CD4-positive, alpha-beta T cell treated with Interleukin-17A for 1 hour (primary cell): ENCODE measurements at regions not wholly inside any gene's neighbourhood (a gene's known extent, or its start where the extent isn't known, plus 50 kb on each side); places are given as distances from the start of the nearest gene placed in this dataset.
"Not testable (repeated sequence)": the region's sequence is repeated elsewhere in the genome, so short reads cannot be mapped to it uniquely, and the experiment has no call there.

Experiments used
- DNase-seq: peaks from one replicate; pipeline ENCODE4 v3.0.0-alpha.2; 2020

DNA sequence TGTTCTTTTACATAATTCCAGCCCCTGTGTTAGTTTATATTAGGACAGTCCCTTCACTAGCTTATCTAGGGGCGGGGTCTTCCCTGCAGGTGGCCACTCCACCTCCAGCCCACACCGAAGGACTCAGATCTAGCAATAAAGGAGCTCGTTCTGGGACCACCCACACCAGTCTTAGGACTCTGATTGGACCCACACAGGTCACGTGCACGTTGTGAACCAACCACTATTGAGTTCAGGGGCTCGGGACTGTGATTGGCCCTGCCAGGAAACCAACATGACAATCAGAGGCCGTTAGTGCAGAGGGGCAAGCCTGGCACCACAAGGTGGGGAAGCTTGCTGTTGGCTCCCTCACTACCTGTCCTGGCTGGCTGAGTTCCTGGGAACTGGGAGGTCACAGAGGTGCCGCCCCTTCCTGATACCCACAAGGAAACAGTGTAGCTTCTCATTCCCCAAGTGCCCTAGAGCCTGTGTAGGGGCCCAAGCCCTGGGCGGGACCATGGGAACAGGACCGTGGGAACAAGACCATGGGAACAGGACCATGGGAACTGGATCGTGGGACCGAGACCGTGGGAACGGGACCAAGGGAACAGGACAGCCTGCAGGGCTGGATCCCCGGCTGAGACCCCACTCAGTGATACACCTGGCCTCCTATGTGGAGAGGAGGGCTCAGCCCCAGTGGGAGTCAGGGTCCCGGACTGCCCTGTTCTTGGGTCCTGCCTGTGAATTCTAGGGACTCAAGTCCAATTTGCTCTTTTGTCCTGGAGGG is 297.8 kb downstream of the ADGRD1 start:
- DNase-seq, result no peak

DNA sequence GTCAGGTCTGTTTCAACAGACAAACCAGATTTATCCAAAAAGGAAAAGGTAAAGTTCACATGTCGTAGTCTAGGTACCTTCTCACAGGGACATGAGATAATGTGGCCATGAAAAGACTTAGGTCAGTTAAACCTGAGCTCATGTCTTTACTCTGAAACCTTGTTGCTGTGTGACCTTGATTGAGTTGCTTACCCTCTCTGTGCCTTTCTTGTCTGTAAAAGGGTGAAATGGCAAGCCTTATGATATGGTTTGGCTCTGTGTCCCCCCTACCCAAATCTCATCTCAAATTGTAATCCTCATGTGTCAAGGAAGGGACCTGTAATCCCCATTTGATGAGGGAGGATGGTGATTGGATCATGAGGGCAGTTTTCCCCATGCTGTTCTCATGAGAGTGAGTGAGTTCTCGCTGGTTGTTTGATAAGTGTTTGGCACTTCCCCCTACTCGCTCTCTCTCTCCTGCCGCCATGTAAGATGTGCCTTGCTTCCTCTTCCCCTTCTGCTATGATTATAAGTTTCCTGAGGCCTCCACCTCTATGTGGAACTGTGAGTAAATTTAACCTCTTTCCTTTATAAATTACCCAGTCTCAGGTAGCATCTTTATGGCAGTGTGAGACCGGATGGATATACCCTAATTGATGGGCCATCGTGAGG is 299.8 kb downstream of the ADGRD1 start:
- no peak for DNase-seq

DNA sequence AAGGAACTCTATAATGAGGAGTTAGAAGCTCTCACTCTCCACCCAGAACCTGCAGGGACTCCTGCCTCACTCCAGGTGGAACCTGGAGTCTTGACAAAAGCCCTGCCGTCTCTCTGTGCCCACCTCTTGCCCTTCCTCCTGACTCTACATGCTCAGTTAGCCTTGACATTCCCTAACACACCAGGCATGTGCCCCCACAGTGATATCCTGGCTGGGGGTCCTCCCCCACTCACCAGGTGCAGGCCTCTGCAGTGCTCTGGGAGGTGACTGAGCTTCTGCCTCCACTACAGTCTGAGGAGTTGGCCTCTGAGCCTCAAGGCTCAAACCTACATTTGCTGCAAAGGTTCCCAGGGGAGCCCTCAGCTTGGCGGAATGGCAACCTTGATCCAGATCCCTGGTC is 300.7 kb downstream of the ADGRD1 start:
- no peak for DNase-seq

DNA sequence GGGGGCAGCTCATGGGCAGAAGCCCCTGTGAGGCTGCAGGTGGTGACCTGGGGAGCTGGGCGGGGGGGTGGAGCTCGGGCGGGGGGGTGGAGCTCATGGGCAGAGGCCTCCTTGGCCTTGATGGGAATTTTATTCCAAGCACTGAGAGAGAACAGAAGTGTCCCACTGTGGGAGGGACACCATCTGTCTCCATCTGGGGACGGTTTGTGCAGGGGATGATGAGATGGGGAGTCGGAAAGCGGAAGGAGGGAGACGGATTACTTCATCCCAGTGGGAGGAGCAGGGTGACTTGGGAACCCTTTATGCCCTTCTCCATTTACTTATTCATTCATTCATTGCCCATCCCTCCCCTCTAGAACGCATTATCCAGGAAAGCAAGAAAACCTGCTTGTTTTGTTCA is 304.7 kb downstream of the ADGRD1 start:
- DNase-seq, result no peak

DNA sequence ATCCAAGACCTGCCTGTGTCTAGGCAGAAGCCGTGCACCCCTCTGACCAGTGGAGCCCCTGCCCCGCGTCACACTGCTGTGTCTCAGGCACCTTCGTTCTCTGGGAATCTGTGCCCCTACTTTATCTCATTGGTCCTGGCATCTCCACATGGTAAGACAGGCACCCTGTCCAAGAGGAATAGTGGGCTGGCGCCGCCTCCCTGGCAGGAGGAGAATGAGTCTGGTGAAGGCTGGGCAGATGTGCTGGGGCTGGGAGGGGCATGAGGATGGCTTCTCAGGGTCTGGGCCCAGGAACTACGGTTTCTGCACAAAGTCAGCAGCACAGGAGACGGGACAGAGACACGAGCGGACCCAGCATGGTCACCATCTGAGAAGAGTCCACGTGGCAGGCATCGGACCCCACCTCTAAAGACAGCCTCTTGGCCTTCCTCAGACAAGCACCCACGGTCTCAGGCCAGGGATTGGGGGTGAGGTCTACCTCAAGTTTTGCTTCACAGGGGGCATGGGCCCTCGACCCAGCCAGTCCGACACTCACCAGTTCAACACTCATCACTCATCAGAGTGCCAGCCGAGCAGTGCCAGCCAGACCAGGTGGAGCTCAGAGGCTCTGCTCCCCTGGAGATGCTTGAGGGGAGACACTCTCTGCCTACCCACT is 306.7 kb downstream of the ADGRD1 start:
- DNase-seq, result no peak

DNA sequence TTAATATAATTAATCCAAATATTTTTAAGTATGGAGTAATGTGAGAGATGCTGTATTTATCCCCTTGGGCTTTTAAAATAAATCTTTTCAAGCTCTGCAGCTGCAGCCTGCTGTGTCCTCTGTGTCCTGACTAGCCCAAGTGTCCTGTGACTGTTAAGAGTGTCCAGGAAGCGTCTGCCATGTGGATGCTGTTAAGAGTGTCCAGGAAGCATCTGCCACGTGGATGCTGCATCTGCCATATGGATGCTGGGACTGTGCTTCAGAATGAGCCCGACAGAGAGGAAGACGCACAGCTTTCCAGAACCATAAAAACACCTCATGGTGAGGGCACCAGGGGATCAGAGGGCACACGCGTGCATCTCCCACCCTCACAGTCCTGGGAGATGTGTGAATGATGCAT is 307.2 kb downstream of the ADGRD1 start:
- DNase-seq, result no peak

- no peak for DNase-seq
These were observed 308.2 kb downstream of the ADGRD1 start for GRCh38 chr12:131261906-131262305.

- DNase-seq, result no peak
These were observed 309.9 kb downstream of the ADGRD1 start for GRCh38 chr12:131263626-131264025.

DNA sequence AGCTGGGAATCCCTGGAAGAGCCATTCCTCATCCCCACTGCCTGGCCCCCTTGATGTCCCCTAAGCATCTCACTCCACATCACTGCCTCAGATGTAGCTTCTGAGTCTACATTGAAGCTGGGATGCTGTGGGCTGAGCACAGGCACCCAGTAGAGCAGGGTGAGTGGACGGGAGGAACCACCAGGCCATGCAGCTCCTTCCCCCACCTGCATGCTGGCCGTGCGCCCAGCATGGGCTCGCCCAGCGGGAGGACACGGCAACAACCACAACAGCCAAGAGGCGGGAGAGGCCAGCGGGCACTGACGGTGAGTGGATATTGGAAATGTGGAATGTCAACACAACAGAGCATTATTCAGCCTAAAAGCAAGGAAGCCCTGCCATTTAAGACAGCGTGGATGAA is 310.9 kb downstream of the ADGRD1 start:
- no peak for DNase-seq

- DNase-seq, result no peak
These were observed 313.1 kb downstream of the ADGRD1 start for GRCh38 chr12:131266591-131267467.

DNA sequence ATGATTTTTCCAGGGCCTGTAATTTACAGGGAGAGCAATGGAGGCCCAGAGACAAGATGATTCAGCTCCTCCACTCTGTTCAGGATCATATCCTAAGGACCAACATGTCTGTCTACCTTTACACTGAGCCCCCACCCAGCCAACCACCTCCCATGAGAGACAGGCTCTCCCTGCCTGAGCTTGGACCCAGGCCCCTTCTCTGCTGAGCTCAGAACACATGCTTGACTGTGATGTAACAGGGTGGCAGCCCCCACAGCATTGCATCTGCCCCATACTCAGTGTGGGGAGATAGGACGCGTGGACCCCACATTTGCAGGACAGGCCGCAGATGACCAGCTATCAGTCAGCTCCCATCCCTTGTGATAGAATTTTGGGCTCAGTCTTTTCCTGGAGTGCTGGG is 313.9 kb downstream of the ADGRD1 start:
- DNase-seq, result no peak

DNA sequence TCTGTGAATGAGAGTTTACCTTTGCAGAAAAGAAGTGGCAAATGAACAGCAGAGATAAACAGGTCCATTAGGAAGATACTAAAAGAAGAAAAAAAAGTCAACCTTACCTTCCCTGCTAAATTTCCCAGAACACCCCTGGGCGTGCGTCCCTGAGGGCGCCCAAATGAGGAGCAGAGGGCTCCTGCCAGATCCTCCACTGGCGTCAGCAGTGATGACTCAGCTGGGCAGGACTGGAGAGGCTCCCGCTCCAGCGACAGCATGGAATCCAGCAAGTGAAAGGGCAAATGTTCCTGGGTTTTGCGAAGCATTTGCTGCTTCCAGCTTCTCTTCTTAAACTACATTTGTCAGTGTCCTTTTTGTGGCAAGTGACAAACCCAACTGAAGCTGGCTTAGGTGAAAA is 314.4 kb downstream of the ADGRD1 start:
- DNase-seq, result not testable (repeated sequence)

DNA sequence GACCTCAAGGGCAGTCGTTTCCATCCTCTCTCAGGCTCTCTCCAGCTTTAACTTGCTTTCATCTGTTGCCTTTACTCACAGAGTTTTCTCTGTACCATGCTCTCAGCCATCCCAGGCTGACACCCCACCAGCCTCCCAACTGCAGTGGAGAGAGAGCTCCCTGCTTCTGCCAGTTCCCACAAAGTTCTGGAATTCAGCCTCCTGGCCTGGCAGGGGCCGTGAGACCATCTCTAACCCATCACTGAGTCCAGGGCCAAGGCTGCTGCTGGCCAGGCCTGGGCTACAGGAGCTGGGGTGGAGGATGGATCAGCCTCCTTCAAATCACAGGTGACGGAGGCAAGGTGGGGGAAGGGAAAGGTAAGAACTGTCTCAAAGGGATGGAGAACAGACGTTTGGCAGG is 314.9 kb downstream of the ADGRD1 start:
- not testable (repeated sequence) for DNase-seq

DNA sequence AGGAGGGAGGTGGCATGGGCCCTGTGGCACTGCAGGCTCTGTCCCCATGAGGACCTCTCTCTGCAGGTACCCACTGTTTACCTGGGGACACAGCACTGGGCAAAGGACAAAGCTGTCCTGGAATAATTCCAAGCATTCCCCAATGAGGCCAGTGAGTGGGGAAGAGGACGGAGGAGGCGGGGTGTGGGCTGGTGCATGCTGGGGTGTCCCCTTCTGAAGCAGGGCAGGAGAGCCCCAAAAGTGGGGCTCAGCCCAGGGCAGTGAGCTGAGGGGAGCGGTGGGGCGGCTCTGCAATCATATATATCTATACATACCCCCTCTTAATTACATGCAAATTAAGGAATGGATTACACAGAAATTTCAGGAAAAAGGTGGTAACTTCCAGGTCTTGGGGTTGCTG is 315.8 kb downstream of the ADGRD1 start:
- no peak for DNase-seq

GRCh38 chr12:131269977-131270376 is 316.3 kb downstream of the ADGRD1 start:
- not testable (repeated sequence) for DNase-seq

DNA sequence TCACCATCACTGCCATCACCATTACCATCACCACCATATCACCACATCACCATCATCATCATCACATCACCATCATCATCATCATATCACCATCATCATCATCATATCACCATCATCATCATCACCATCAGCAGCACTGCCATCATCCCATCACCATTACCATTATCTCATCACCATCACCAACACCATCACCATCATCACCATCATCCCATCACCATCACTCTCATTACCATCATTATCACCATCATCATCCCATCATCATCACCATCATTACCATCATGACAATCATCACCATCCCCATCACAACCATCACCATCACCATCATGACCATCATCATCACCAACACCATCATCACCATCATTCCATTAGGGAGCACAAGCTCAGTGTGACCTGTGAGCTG is 318.0 kb downstream of the ADGRD1 start:
- DNase-seq, result no peak

DNA sequence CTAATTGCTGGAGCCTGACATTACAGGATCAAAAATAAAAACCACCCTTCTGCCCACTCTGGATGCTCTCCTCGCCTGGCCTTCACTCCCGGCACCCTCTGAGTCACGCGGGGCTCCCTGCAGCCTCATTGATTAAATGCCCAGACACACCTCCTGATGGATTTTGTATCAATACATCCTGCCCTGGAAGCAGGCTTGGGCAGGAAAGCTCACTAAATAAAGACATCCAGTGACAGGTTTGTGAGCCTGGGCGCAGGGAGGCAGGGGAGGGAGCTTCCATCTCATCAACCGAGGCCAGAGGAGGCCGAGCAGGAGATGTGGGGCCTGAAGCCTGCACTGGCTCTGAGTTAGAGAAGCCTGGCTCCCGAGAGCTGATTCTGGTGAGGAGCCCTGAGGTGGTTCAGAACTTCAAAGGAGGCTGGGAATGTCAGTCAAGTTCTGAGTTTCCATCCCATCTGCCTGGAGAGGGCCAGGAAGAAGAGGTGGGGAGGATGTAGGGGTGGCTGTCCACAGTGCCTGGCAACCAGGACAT is 318.6 kb downstream of the ADGRD1 start:
- not testable (repeated sequence) for DNase-seq

DNA sequence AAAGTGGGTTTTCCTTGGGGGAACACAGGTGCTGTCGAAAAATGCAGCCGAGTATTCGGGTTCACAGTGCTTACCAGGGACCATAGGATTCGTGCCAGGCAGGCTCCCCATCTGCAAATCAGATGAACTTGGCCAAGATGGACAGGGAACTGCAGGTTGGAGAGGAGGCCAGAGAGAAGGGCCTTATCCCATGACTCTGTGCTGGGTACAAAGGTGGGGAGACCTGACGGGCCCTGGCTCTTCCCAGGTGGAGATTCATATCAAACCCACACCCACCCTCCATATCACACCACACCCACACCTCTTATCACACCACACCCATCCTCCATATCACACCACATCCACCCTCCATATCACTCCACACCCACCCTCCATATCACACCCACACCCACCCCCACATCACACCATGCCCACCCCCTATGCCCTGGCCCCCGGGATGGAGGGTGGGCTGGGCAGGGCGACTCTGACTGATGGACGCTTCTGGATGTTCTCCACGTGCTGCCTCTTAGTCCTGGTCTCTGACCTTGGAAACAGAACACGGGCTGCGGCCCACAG is 319.7 kb downstream of the ADGRD1 start:
- DNase-seq, result no peak

DNA sequence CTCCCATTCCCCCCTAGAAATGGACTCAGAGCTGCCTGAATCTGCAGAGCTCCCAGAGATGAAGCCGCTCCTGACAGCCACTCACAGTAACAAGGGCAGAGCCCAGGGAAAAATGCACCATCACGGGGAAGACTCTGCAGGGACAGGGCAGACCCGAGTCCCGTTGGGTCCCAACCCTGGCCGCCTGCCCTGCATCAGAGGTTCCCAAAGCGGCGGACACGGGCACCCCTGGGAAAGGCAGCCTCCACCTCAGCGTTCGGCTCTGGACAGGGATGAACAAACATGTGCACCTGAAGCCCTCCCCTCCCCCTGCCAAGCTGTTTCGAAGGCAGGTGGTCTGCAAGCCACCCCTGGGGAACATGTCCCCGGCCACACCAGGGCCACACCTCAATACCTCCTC is 320.4 kb downstream of the ADGRD1 start:
- DNase-seq, result no peak

DNA sequence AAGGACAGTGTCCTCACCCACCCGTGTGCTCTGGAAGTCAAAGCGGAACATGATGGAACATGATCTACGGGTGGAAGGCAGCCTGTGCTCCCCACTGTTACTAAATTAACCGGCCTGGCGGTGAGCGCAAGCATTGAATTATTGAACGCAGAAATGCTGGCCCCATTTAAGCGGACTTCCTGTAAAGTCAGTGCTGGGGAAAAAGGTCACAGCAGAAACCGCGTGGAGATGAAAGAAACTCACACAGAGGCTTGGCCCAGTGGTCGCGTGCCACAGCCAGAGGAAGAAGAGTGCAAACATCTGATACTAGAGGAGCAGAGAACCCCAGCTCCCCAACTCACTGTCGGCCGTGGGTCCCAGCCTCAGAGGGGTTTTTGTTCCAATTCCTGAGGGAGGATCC is 321.2 kb downstream of the ADGRD1 start:
- DNase-seq, result no peak

DNA sequence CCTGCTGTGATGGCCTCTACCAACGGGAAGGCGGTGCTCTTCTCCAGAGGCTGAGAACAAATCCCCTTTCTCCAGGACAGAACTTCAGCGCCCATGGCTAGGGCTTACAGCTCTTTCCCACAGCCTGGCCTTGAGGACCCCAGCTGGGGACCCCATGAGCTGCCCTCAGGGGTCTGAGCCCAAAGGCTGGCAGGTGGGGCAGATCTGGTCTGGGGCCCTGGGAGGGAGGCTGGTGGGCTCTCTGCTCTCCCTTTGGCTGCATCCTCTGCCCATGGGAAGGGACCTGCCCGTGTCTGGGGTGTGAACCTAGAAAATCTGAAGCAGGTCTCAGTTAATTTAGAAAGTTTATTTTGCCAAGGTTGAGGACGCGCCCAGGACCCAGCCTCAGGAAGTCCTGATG is 322.1 kb downstream of the ADGRD1 start:
- DNase-seq, result no peak

DNA sequence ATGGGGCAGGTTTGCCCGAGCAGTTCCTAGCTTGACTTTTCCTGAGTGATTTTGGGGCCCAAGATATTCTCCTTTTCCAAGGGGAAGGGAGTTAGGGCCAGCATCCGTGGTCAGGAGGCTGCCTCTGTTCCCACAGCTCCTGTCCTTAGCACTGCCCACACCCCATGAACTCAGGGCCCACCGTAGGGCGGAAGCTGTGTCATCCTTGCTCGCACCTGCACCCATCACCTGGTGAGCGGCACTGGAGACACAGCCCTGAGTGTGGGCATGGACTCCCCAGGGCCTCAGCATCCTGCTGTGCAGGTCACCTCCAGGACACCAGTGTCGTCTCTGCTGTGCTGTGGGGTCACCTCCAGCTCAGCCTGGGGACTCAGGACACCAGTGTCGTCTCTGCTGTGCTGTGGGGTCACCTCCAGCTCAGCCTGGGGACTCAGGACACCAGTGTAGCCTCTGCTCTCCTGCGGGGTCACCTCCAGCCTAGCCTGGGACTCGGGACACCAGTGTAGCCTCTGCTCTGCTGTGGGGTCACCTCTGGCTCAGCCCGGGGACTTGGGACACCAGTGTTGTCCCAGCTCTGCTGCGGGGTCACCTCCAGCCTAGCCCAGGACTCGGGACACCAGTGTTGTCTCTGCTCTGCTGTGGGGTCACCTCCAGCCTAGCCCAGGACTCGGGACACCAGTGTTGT is 322.9 kb downstream of the ADGRD1 start:
- no peak for DNase-seq
